IMR-90 (cell line): ENCODE measurements at regions not wholly inside any gene's neighbourhood (a gene's known extent, or its start where the extent isn't known, plus 50 kb on each side); places are given as distances from the start of the nearest gene placed in this dataset.
"Not testable (repeated sequence)": the region's sequence is repeated elsewhere in the genome, so short reads cannot be mapped to it uniquely, and the experiment has no call there.

ENCODE experiments used
- ATAC-seq: fragments of 200-7000 bp; cut with Tn5 transposase; 2 replicates; pipeline ENCODE4 v1.9.1; 2020; ENCODE audit warnings: low read depth, mild to moderate bottlenecking, moderate library complexity
- BruUV-seq: library from RNA; stranded (reverse); fragments of 400-500 nt; replicated peaks from 2 replicates; lab custom pipeline; 2021; lab: Mats Ljungman, UMichigan
- CTCF ChIA-PET: fragments of 300-600 bp; formaldehyde crosslinking; extraction: SDS; loops from one replicate; lab custom pipeline; 2021; ENCODE audit warnings: antibody characterized with exemption; lab: Yijun Ruan, JAX
- POLR2A ChIA-PET: fragments of 300-600 bp; sonication (Branson Sonifier 250); formaldehyde crosslinking; loops from one replicate; lab custom pipeline; 2022; ENCODE audit warnings: antibody characterized with exemption; ENCODE audit not compliant: unreplicated experiment; lab: Charles Lee
- DNase-seq: peaks from one replicate; pipeline ENCODE4 v3.0.0; 2013
- H2AFZ ChIP-seq: replicated peaks from 2 replicates; pipeline ENCODE3; 2013; ENCODE audit warnings: low read length, mild to moderate bottlenecking; ENCODE audit not compliant: poor library complexity
- H2AK5ac ChIP-seq: 2 replicates; pipeline ENCODE4 v1.6.1; 2013; ENCODE audit warnings: low read depth, low read length, inconsistent platforms
- H2AK9ac ChIP-seq: replicated peaks from 2 replicates; pipeline ENCODE3; 2013; ENCODE audit warnings: mild to moderate bottlenecking, low read depth, low read length, moderate library complexity; ENCODE audit not compliant: poor library complexity
- H2BK120ac ChIP-seq: 2 replicates; pipeline ENCODE4 v1.6.1; 2013; ENCODE audit warnings: low read depth, low read length, inconsistent platforms
- H2BK15ac ChIP-seq: 3 replicates; pipeline ENCODE4 v1.6.1; 2013; ENCODE audit warnings: low read depth, low read length, inconsistent platforms
- H2BK20ac ChIP-seq: 2 replicates; pipeline ENCODE4 v1.6.1; 2013; ENCODE audit warnings: low read depth, mild to moderate bottlenecking, inconsistent platforms, low read length, moderate library complexity
- H2BK5ac ChIP-seq: 2 replicates; pipeline ENCODE4 v1.6.1; 2013; ENCODE audit warnings: mild to moderate bottlenecking, low read depth, low read length, inconsistent platforms; ENCODE audit not compliant: poor library complexity, severe bottlenecking
- H3K14ac ChIP-seq: replicated peaks from 2 replicates; pipeline ENCODE4 v1.6.1; 2013; ENCODE audit warnings: low read depth, low read length, inconsistent platforms
- H3K18ac ChIP-seq: 2 replicates; pipeline ENCODE4 v1.6.1; 2013; ENCODE audit warnings: low read depth, low read length, control low read depth
- H3K23ac ChIP-seq: 2 replicates; pipeline ENCODE4 v1.6.1; 2013; ENCODE audit warnings: low read depth, low read length, inconsistent platforms
- H3K27ac ChIP-seq: 2 replicates; pipeline ENCODE4 v1.5.1; 2013; ENCODE audit warnings: mild to moderate bottlenecking, control low read depth, low read length; ENCODE audit not compliant: insufficient read depth
- H3K27me3 ChIP-seq: 2 replicates; pipeline ENCODE4 v1.6.1; 2013; ENCODE audit warnings: low read length; ENCODE audit not compliant: control insufficient read depth, insufficient read depth
- H3K36me3 ChIP-seq: 2 replicates; pipeline ENCODE4 v1.6.1; 2013; ENCODE audit warnings: low read length, mixed read lengths; ENCODE audit not compliant: control insufficient read depth, insufficient read depth
- H3K4ac ChIP-seq: 2 replicates; pipeline ENCODE4 v1.6.1; 2013; ENCODE audit warnings: low read depth, low read length, inconsistent platforms
- H3K4me1 ChIP-seq: 2 replicates; pipeline ENCODE4 v1.6.1; 2013; ENCODE audit warnings: low read length, mixed read lengths; ENCODE audit not compliant: control insufficient read depth, insufficient read depth
- H3K4me2 ChIP-seq: 2 replicates; pipeline ENCODE4 v1.6.1; 2013; ENCODE audit warnings: low read depth, mild to moderate bottlenecking, control low read depth, low read length, moderate library complexity
- H3K4me3 ChIP-seq: 2 replicates; pipeline ENCODE4 v1.5.1; 2013; ENCODE audit warnings: low read depth, mild to moderate bottlenecking, control low read depth, low read length, moderate library complexity; ENCODE audit not compliant: insufficient read depth
- H3K56ac ChIP-seq: 2 replicates; pipeline ENCODE4 v1.6.1; 2013; ENCODE audit warnings: low read length, inconsistent platforms; ENCODE audit not compliant: insufficient read depth; ENCODE audit errors: extremely low read depth
- H3K79me1 ChIP-seq, 2 experiments: 2 replicates each; pipeline ENCODE4 v1.6.1; 2013; ENCODE audit warnings: low read length in 2 of 2, inconsistent platforms in 1 of 2, low read depth in 1 of 2
- H3K9ac ChIP-seq: 2 replicates; pipeline ENCODE4 v1.6.1; 2013; ENCODE audit warnings: low read depth, low read length, control low read depth
- H3K9me1 ChIP-seq: 2 replicates; pipeline ENCODE4 v1.6.1; 2013; ENCODE audit warnings: low read length, inconsistent platforms; ENCODE audit not compliant: insufficient read depth
- H3K9me3 ChIP-seq: 2 replicates; pipeline ENCODE4 v1.6.1; 2013; ENCODE audit warnings: low read length; ENCODE audit not compliant: control insufficient read depth, insufficient read depth
- H4K20me1 ChIP-seq: 2 replicates; pipeline ENCODE4 v1.6.1; 2013; ENCODE audit warnings: low read length, inconsistent platforms; ENCODE audit not compliant: insufficient read depth
- H4K5ac ChIP-seq: 2 replicates; pipeline ENCODE4 v1.6.1; 2013; ENCODE audit warnings: mild to moderate bottlenecking, low read depth, low read length, control low read depth
- H4K8ac ChIP-seq, 2 experiments: 2 replicates each; pipeline ENCODE4 v1.6.1; 2013; ENCODE audit warnings: low read depth in 2 of 2, low read length in 2 of 2, control low read depth in 1 of 2, inconsistent platforms in 1 of 2
- H4K91ac ChIP-seq: 2 replicates; pipeline ENCODE4 v1.6.1; 2013; ENCODE audit warnings: low read depth, low read length, inconsistent platforms; ENCODE audit not compliant: insufficient read depth
- WGBS, 2 experiments: methylation state at CpG; one replicate each; pipeline versions ENCODE4 v1.1.5 to v1.1.7; 2013; ENCODE audit warnings: missing lambda C conversion rate in 2 of 2; ENCODE audit not compliant: insufficient read length in 1 of 2; ENCODE audit errors: extremely low coverage in 2 of 2; 5-methylcytosine and 5-hydroxymethylcytosine counted together
- dilution Hi-C: fragments of 300-500 bp; cut with HindIII; formaldehyde crosslinking; loops from one replicate; pipeline ENCODE4 v1.14.3; 2018; ENCODE audit warnings: low sequenced_read_pairs; ENCODE audit not compliant: unreplicated experiment
- in situ Hi-C: fragments of 300-500 bp; cut with MboI; formaldehyde crosslinking; loops from 3 replicates; pipeline ENCODE4 v1.14.3; 2019; ENCODE audit warnings: low sequenced_read_pairs, inconsistent platforms, mixed read lengths
- intact Hi-C: fragments of 100-400 bp; cut with micrococcal nuclease; formaldehyde crosslinking; loops from 2 replicates; pipeline ENCODE4 v1.10.0; 2022

- H3K9me3 ChIP-seq, H4K5ac ChIP-seq, H3K14ac ChIP-seq, H3K4me2 ChIP-seq, DNase-seq, H3K18ac ChIP-seq, POLR2A ChIA-PET, H3K4me1 ChIP-seq, H3K56ac ChIP-seq, H2AFZ ChIP-seq, H3K79me1 ChIP-seq, H2BK120ac ChIP-seq, H3K36me3 ChIP-seq, H4K91ac ChIP-seq, H3K23ac ChIP-seq, H3K4ac ChIP-seq, H3K9ac ChIP-seq, ATAC-seq, H4K20me1 ChIP-seq, H2AK9ac ChIP-seq, H2BK20ac ChIP-seq, in situ Hi-C loops, H3K27me3 ChIP-seq, H3K27ac ChIP-seq, H2AK5ac ChIP-seq, BruUV-seq, H3K4me3 ChIP-seq, H3K9me1 ChIP-seq, dilution Hi-C loops, H2BK15ac ChIP-seq, H4K8ac ChIP-seq, H2BK5ac ChIP-seq: not testable (repeated sequence)
- WGBS, 2 experiments, result no CpG with 5 or more reads among the region's 12 CpGs
- intact Hi-C loops, result loop anchor here (5.0 kb wide), 1 partner anchor 1602 kb away; no protein-coding TSS in a partner anchor
- CTCF ChIA-PET, result interaction anchor here (0.6 to 1.4 kb wide), 2 partner anchors 8 to 1861 kb away, joined by 3 to 6 read pairs; no protein-coding TSS in a partner anchor
Measured at GRCh38 chr2:129924115-129924514, 55.4 kb upstream of the RAB6C start.
